ENCODE measurements at regions not wholly inside any gene's neighbourhood (a gene's known extent, or its start where the extent isn't known, plus 50 kb on each side); places are given as distances from the start of the nearest gene placed in this dataset.

DNA sequence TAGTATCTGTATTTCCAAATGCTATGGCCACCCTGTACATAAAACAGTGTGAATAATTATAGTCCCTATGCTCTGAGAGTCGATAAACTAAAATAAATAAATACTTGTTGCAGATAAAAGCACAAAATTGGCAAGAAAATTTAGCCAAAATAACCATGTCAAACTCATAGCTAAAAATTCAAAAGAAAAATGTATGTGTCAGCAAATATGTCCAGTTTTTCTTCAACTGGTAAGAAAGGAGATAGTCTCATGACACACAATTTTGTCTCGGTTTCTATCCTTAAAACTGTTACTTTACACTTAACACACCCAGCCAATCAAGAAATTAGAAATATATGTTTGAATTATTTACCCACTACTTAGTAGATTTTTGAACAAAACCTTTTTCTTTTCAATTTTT, 145.6 kb upstream of the FSCB start:
- TF ChIP-seq NFE2L2 (IDR thresholded peaks at IDR 0.05; ENCODE audit: low read depth, low read length), result no peak
- TF ChIP-seq MAFK (IDR thresholded peaks at IDR 0.05; ENCODE audit: low read depth, low read length), result peak; percentile 95
- WGBS, 2 experiments (ENCODE audit: extremely low coverage in 2 of 2, insufficient read length in 1 of 2), result no CpG with 5 or more reads among the region's 2 CpGs
- DNase-seq (no peak), ATAC-seq (ENCODE audit: low read depth) (no peak)
- Histone ChIP-seq H3K9me3 (ENCODE audit: control insufficient read depth, insufficient read depth, low read length) (0 out of 2 replicates have a peak, but pooled peaks cover 4% of the 10 kb centered on the region), H4K20me1 (ENCODE audit: insufficient read depth, low read length) (no peaks in the 10 kb centered on the region), H2BK20ac (ENCODE audit: low read depth, low read length) (no peak overlapping the region), H4K91ac (ENCODE audit: insufficient read depth, low read depth, low read length) (no peak overlapping the region), H3K18ac (ENCODE audit: low read depth, low read length) (no peak overlapping the region), H3K56ac (ENCODE audit: extremely low read depth, insufficient read depth, low read length) (no peak overlapping the region), H4K8ac (ENCODE audit: low read depth in 2 of 2, low read length in 2 of 2) (no peak overlapping the region), H3K4me3 (ENCODE audit: insufficient read depth, low read depth, low read length) (no peak overlapping the region), H3K27ac (ENCODE audit: insufficient read depth, low read length) (no peak overlapping the region), H2AFZ (replicated peaks; ENCODE audit: low read length, poor library complexity) (no peak overlapping the region), H3K9me1 (ENCODE audit: insufficient read depth, low read length) (no peaks in the 10 kb centered on the region), H3K4me1 (ENCODE audit: control insufficient read depth, insufficient read depth, low read length) (no peaks in the 10 kb centered on the region), H3K23ac (ENCODE audit: low read depth, low read length) (no peak overlapping the region), H3K36me3 (ENCODE audit: control insufficient read depth, insufficient read depth, low read length) (no peaks in the 10 kb centered on the region), H3K14ac (replicated peaks; ENCODE audit: low read depth, low read length) (no peak overlapping the region), H2AK5ac (ENCODE audit: low read depth, low read length) (no peak overlapping the region), H3K4ac (ENCODE audit: low read depth, low read length) (no peak overlapping the region), H4K5ac (ENCODE audit: low read depth, low read length) (no peak overlapping the region), H3K27me3 (ENCODE audit: control insufficient read depth, insufficient read depth, low read length) (no peaks in the 10 kb centered on the region), H2AK9ac (replicated peaks; ENCODE audit: low read depth, low read length, poor library complexity) (no peak overlapping the region), H2BK15ac (ENCODE audit: low read depth, low read length) (no peak overlapping the region), H2BK5ac (ENCODE audit: low read depth, low read length, poor library complexity, severe bottlenecking) (no peak overlapping the region), H2BK120ac (ENCODE audit: low read depth, low read length) (no peak overlapping the region), H3K4me2 (ENCODE audit: low read depth, low read length) (no peak overlapping the region), H3K9ac (ENCODE audit: low read depth, low read length) (no peak overlapping the region), H3K79me1 (ENCODE audit: low read depth in 1 of 2, low read length in 2 of 2) (no peaks in the 10 kb centered on the region)
- dilution Hi-C loops (cut with HindIII; ENCODE audit: low sequenced_read_pairs, unreplicated experiment), result no loop called here
- ChIA-PET CTCF (no interaction called here), POLR2A (ENCODE audit: unreplicated experiment) (no interaction called here)
- in situ Hi-C loops (cut with MboI; ENCODE audit: low sequenced_read_pairs), result no loop called here
- no TSS peak for BruUV-seq (replicated peaks)
- intact Hi-C loops (cut with micrococcal nuclease), result no loop called here

All from IMR-90 (cell line).